Erythroblast (primary cell): ENCODE measurements at regions not wholly inside any gene's neighbourhood (a gene's known extent, or its start where the extent isn't known, plus 50 kb on each side); places are given as distances from the start of the nearest gene placed in this dataset.

Source experiments
- GATA1 ChIP-seq: IDR thresholded peaks from 2 replicates; pipeline ENCODE4 v1.6.1; 2011; ENCODE audit warnings: low read depth, mild to moderate bottlenecking, control low read depth, low read length, moderate library complexity
- POLR2A ChIP-seq: IDR thresholded peaks from 2 replicates; pipeline ENCODE4 v1.6.1; 2011; ENCODE audit warnings: mild to moderate bottlenecking, low read length

GRCh38 chr2:194323740-194324139 is 1333.3 kb upstream of the SLC39A10 start:
- TF ChIP-seq POLR2A (no peak), GATA1 (no peak)
